ENCODE measurements at regions not wholly inside any gene's neighbourhood (a gene's known extent, or its start where the extent isn't known, plus 50 kb on each side); places are given as distances from the start of the nearest gene placed in this dataset.
"Not testable (repeated sequence)": the region's sequence is repeated elsewhere in the genome, so short reads cannot be mapped to it uniquely, and the experiment has no call there.

- not testable (repeated sequence) for DNase-seq; H3K4me3 ChIP-seq (ENCODE audit: low read length); H3K27me3 ChIP-seq (ENCODE audit: control insufficient read depth, insufficient read depth, low read length); H3K36me3 ChIP-seq (ENCODE audit: control insufficient read depth, insufficient read depth, low read length); H3K9me3 ChIP-seq (ENCODE audit: control insufficient read depth, low read depth, low read length); H3K27ac ChIP-seq (ENCODE audit: low read length)
- H3K4me1 ChIP-seq (ENCODE audit: control insufficient read depth, insufficient read depth, low read length), result peaks cover 20% of the 10 kb centered on the region
- WGBS (ENCODE audit: insufficient coverage, low lambda C conversion rate), result no CpG with 5 or more reads among the region's 20 CpGs
These were observed 176.5 kb upstream of the B3GAT1 start for GRCh38 chr11:134588460-134589110.

- no peaks in the 10 kb centered on the region for H3K36me3 ChIP-seq (ENCODE audit: control insufficient read depth, insufficient read depth, low read length)
- H3K4me3 ChIP-seq (ENCODE audit: low read length), result no peak overlapping the region
- no peak overlapping the region for H3K27ac ChIP-seq (ENCODE audit: low read length)
- WGBS (ENCODE audit: insufficient coverage, low lambda C conversion rate), result no CpG with 5 or more reads among the region's 6 CpGs
- no peak for DNase-seq
- H3K9me3 ChIP-seq (ENCODE audit: control insufficient read depth, low read depth, low read length), result no peaks in the 10 kb centered on the region
- no peaks in the 10 kb centered on the region for H3K27me3 ChIP-seq (ENCODE audit: control insufficient read depth, insufficient read depth, low read length)
- peaks cover 23% of the 10 kb centered on the region for H3K4me1 ChIP-seq (ENCODE audit: control insufficient read depth, insufficient read depth, low read length)
These were observed 175.3 kb upstream of the B3GAT1 start for GRCh38 chr11:134587345-134587744.

- no peak for DNase-seq
- WGBS (ENCODE audit: insufficient coverage, low lambda C conversion rate), result 100% methylated on average over 1 of the region's 6 CpGs
- H3K4me3 ChIP-seq (ENCODE audit: low read length), result no peak overlapping the region
- H3K27ac ChIP-seq (ENCODE audit: low read length), result no peak overlapping the region
- H3K27me3 ChIP-seq (ENCODE audit: control insufficient read depth, insufficient read depth, low read length), result no peaks in the 10 kb centered on the region
- no peaks in the 10 kb centered on the region for H3K9me3 ChIP-seq (ENCODE audit: control insufficient read depth, low read depth, low read length)
- H3K36me3 ChIP-seq (ENCODE audit: control insufficient read depth, insufficient read depth, low read length), result no peaks in the 10 kb centered on the region
- peaks cover 25% of the 10 kb centered on the region for H3K4me1 ChIP-seq (ENCODE audit: control insufficient read depth, insufficient read depth, low read length)
These were observed 174.7 kb upstream of the B3GAT1 start for GRCh38 chr11:134586726-134587125.

- DNase-seq, result peak in 1 of 2 donors; percentile 61
- H3K4me1 ChIP-seq (ENCODE audit: control insufficient read depth, insufficient read depth, low read length), result peaks cover 25% of the 10 kb centered on the region
- H3K4me3 ChIP-seq (ENCODE audit: low read length), result no peak overlapping the region
- H3K36me3 ChIP-seq (ENCODE audit: control insufficient read depth, insufficient read depth, low read length), result no peaks in the 10 kb centered on the region
- H3K27ac ChIP-seq (ENCODE audit: low read length), result no peak overlapping the region
- no CpG with 5 or more reads among the region's 15 CpGs for WGBS (ENCODE audit: insufficient coverage, low lambda C conversion rate)
- H3K27me3 ChIP-seq (ENCODE audit: control insufficient read depth, insufficient read depth, low read length), result no peaks in the 10 kb centered on the region
- no peaks in the 10 kb centered on the region for H3K9me3 ChIP-seq (ENCODE audit: control insufficient read depth, low read depth, low read length)
These were observed 173.9 kb upstream of the B3GAT1 start for GRCh38 chr11:134585666-134586610.

- DNase-seq, result no peak
- WGBS (ENCODE audit: insufficient coverage, low lambda C conversion rate), result no CpG with 5 or more reads among the region's 14 CpGs
- no peaks in the 10 kb centered on the region for H3K27me3 ChIP-seq (ENCODE audit: control insufficient read depth, insufficient read depth, low read length)
These were observed 172.8 kb upstream of the B3GAT1 start for GRCh38 chr11:134584706-134585445.

GRCh38 chr11:134584001-134584561 lies 172.0 kb upstream of the B3GAT1 start:
- no peak for DNase-seq
- WGBS (ENCODE audit: insufficient coverage, low lambda C conversion rate), result no CpG with 5 or more reads among the region's 15 CpGs
- H3K4me3 ChIP-seq (ENCODE audit: low read length), result no peak overlapping the region
- no peaks in the 10 kb centered on the region for H3K27me3 ChIP-seq (ENCODE audit: control insufficient read depth, insufficient read depth, low read length)
- no peaks in the 10 kb centered on the region for H3K36me3 ChIP-seq (ENCODE audit: control insufficient read depth, insufficient read depth, low read length)
- H3K9me3 ChIP-seq (ENCODE audit: control insufficient read depth, low read depth, low read length), result no peaks in the 10 kb centered on the region
- no peak overlapping the region for H3K27ac ChIP-seq (ENCODE audit: low read length)
- peaks cover 37% of the 10 kb centered on the region for H3K4me1 ChIP-seq (ENCODE audit: control insufficient read depth, insufficient read depth, low read length)

More at GRCh38 chr11:134584706-134585445, 172.8 kb upstream of the B3GAT1 start:
- H3K4me3 ChIP-seq (ENCODE audit: low read length), result no peak overlapping the region
- no peaks in the 10 kb centered on the region for H3K9me3 ChIP-seq (ENCODE audit: control insufficient read depth, low read depth, low read length)
- H3K4me1 ChIP-seq (ENCODE audit: control insufficient read depth, insufficient read depth, low read length), result peaks cover 35% of the 10 kb centered on the region
- H3K27ac ChIP-seq (ENCODE audit: low read length), result no peak overlapping the region
- H3K36me3 ChIP-seq (ENCODE audit: control insufficient read depth, insufficient read depth, low read length), result no peaks in the 10 kb centered on the region

GRCh38 chr11:134583397-134583990 lies 171.5 kb upstream of the B3GAT1 start:
- no CpG with 5 or more reads among the region's 6 CpGs for WGBS (ENCODE audit: insufficient coverage, low lambda C conversion rate)
- Histone ChIP-seq H3K9me3 (ENCODE audit: control insufficient read depth, low read depth, low read length) (no peaks in the 10 kb centered on the region), H3K4me1 (ENCODE audit: control insufficient read depth, insufficient read depth, low read length) (peaks cover 37% of the 10 kb centered on the region), H3K36me3 (ENCODE audit: control insufficient read depth, insufficient read depth, low read length) (no peaks in the 10 kb centered on the region), H3K27ac (ENCODE audit: low read length) (peak overlapping the region; percentile 8), H3K27me3 (ENCODE audit: control insufficient read depth, insufficient read depth, low read length) (no peaks in the 10 kb centered on the region), H3K4me3 (ENCODE audit: low read length) (no peak overlapping the region)
- no peak for DNase-seq

- Histone ChIP-seq H3K9me3 (ENCODE audit: control insufficient read depth, low read depth, low read length) (no peaks in the 10 kb centered on the region), H3K4me1 (ENCODE audit: control insufficient read depth, insufficient read depth, low read length) (peaks cover 37% of the 10 kb centered on the region), H3K4me3 (ENCODE audit: low read length) (no peak overlapping the region), H3K27me3 (ENCODE audit: control insufficient read depth, insufficient read depth, low read length) (no peaks in the 10 kb centered on the region), H3K36me3 (ENCODE audit: control insufficient read depth, insufficient read depth, low read length) (no peaks in the 10 kb centered on the region), H3K27ac (ENCODE audit: low read length) (peak overlapping the region; percentile 8)
- no CpG with 5 or more reads among the region's 1 CpG for WGBS (ENCODE audit: insufficient coverage, low lambda C conversion rate)
- DNase-seq, result peak; percentile 32 to 73
These were observed 170.7 kb upstream of the B3GAT1 start for GRCh38 chr11:134582770-134583095.

GRCh38 chr11:134581966-134582769 lies 170.1 kb upstream of the B3GAT1 start:
- H3K27me3 ChIP-seq (ENCODE audit: control insufficient read depth, insufficient read depth, low read length), result no peaks in the 10 kb centered on the region
- H3K36me3 ChIP-seq (ENCODE audit: control insufficient read depth, insufficient read depth, low read length), result no peaks in the 10 kb centered on the region
- peak in 1 of 2 donors; percentile 28 for DNase-seq
- no peaks in the 10 kb centered on the region for H3K9me3 ChIP-seq (ENCODE audit: control insufficient read depth, low read depth, low read length)
- no peak overlapping the region for H3K4me3 ChIP-seq (ENCODE audit: low read length)
- H3K4me1 ChIP-seq (ENCODE audit: control insufficient read depth, insufficient read depth, low read length), result peaks cover 37% of the 10 kb centered on the region
- no CpG with 5 or more reads among the region's 11 CpGs for WGBS (ENCODE audit: insufficient coverage, low lambda C conversion rate)
- H3K27ac ChIP-seq (ENCODE audit: low read length), result peak overlapping the region; percentile 8

Measured in large intestine (tissue), 3 donors.